Smooth muscle cell (in vitro differentiated cells): ENCODE measurements at regions not wholly inside any gene's neighbourhood (a gene's known extent, or its start where the extent isn't known, plus 50 kb on each side); places are given as distances from the start of the nearest gene placed in this dataset.
"Not testable (repeated sequence)": the region's sequence is repeated elsewhere in the genome, so short reads cannot be mapped to it uniquely, and the experiment has no call there.

ENCODE experiments used
- DNase-seq: peaks from one replicate; lab custom pipeline; 2025; ENCODE audit not compliant: unreplicated experiment; lab: John Stamatoyannopoulos, UW
- H2AFZ ChIP-seq: fragments of 200-600 bp; sonication (generic); 2 replicates; pipeline ENCODE4 v1.6.0; 2016; ENCODE audit warnings: antibody characterized with exemption, low read depth, mild to moderate bottlenecking
- H3F3A ChIP-seq: fragments of 200-600 bp; sonication (generic); 2 replicates; pipeline ENCODE4 v1.6.0; 2017; ENCODE audit warnings: antibody characterized with exemption, low read depth
- H3K27ac ChIP-seq: fragments of 200-600 bp; sonication (generic); 2 replicates; pipeline ENCODE4 v1.5.1; 2016; ENCODE audit warnings: low read depth, mild to moderate bottlenecking
- H3K27me3 ChIP-seq: fragments of 200-600 bp; sonication (generic); 2 replicates; pipeline ENCODE4 v1.6.1; 2016; ENCODE audit warnings: low read depth, mild to moderate bottlenecking
- H3K36me3 ChIP-seq: fragments of 200-600 bp; sonication (generic); 2 replicates; pipeline ENCODE4 v1.5.1; 2016; ENCODE audit warnings: low read depth
- H3K4me1 ChIP-seq: fragments of 200-600 bp; sonication (generic); 2 replicates; pipeline ENCODE4 v1.5.1; 2016; ENCODE audit warnings: low read depth
- H3K4me2 ChIP-seq: fragments of 200-600 bp; sonication (generic); 2 replicates; pipeline ENCODE4 v1.6.0; 2016; ENCODE audit warnings: mild to moderate bottlenecking
- H3K4me3 ChIP-seq: fragments of 200-600 bp; sonication (generic); 2 replicates; pipeline ENCODE4 v1.5.1; 2016; ENCODE audit warnings: mild to moderate bottlenecking
- H3K79me2 ChIP-seq: fragments of 200-600 bp; sonication (generic); 2 replicates; pipeline ENCODE4 v1.6.0; 2016; ENCODE audit warnings: low read depth, mild to moderate bottlenecking
- H3K9ac ChIP-seq: fragments of 200-600 bp; sonication (generic); 2 replicates; pipeline ENCODE4 v1.6.0; 2016; ENCODE audit warnings: low read depth
- H3K9me3 ChIP-seq: fragments of 200-600 bp; sonication (generic); replicated peaks from 2 replicates; pipeline ENCODE4 v1.5.1; 2016; ENCODE audit warnings: low read depth
- H4K20me1 ChIP-seq: fragments of 200-600 bp; sonication (generic); 2 replicates; pipeline ENCODE4 v1.6.0; 2016; ENCODE audit warnings: low read depth
- CTCF ChIP-seq: fragments of 200-600 bp; sonication (generic); IDR thresholded peaks from 2 replicates; pipeline ENCODE4 v1.5.1; 2017; ENCODE audit warnings: borderline replicate concordance, mild to moderate bottlenecking, antibody characterized with exemption; ENCODE audit not compliant: insufficient read depth, poor library complexity, severe bottlenecking
- WGBS: methylation state at CpG from one replicate; pipeline ENCODE4 v1.1.7; 2016; ENCODE audit warnings: low lambda C conversion rate; 5-methylcytosine and 5-hydroxymethylcytosine counted together

GRCh38 chr4:159927781-159928180 is 824.9 kb downstream of the RAPGEF2 start:
- Histone ChIP-seq H3K9me3 (no peaks in the 10 kb centered on the region), H3K36me3 (no peaks in the 10 kb centered on the region), H4K20me1 (no peaks in the 10 kb centered on the region), H3K27me3 (no peaks in the 10 kb centered on the region), H3K79me2 (no peaks in the 10 kb centered on the region), H3K4me1 (no peaks in the 10 kb centered on the region), H3K4me3 (no peak overlapping the region), H3K4me2 (no peak overlapping the region), H2AFZ (no peak overlapping the region), H3K9ac (no peak overlapping the region), H3F3A (no peaks in the 10 kb centered on the region), H3K27ac (no peak overlapping the region)
- no peak for DNase-seq
- WGBS, result 96% methylated on average over 6 of the region's 6 CpGs
- no peak for TF ChIP-seq CTCF

- not testable (repeated sequence) for H3K27me3 ChIP-seq, H3K4me1 ChIP-seq, H3F3A ChIP-seq, H2AFZ ChIP-seq, H3K79me2 ChIP-seq, H3K9me3 ChIP-seq, H3K4me2 ChIP-seq, H4K20me1 ChIP-seq, DNase-seq, H3K36me3 ChIP-seq, H3K9ac ChIP-seq, H3K27ac ChIP-seq, H3K4me3 ChIP-seq
- WGBS, result 98% methylated on average over 8 of the region's 8 CpGs
Observed at GRCh38 chr4:159934602-159935001, 831.7 kb downstream of the RAPGEF2 start.

GRCh38 chr4:159937595-159937994 is 834.7 kb downstream of the RAPGEF2 start:
- peaks cover 12% of the 10 kb centered on the region for H3K27me3 ChIP-seq
- H3K27ac ChIP-seq, result no peak overlapping the region
- WGBS, result 72% methylated on average over 3 of the region's 3 CpGs
- H3K4me2 ChIP-seq, result no peak overlapping the region
- no peaks in the 10 kb centered on the region for H3K9me3 ChIP-seq
- TF ChIP-seq CTCF, result no peak
- no peaks in the 10 kb centered on the region for H4K20me1 ChIP-seq
- no peak for DNase-seq
- H3K4me3 ChIP-seq, result no peak overlapping the region
- H3K4me1 ChIP-seq, result no peaks in the 10 kb centered on the region
- H3K9ac ChIP-seq, result no peak overlapping the region
- no peak overlapping the region for H2AFZ ChIP-seq
- H3K79me2 ChIP-seq, result no peaks in the 10 kb centered on the region
- no peaks in the 10 kb centered on the region for H3K36me3 ChIP-seq
- no peaks in the 10 kb centered on the region for H3F3A ChIP-seq

- H3K4me3 ChIP-seq, H3K4me2 ChIP-seq, H3K4me1 ChIP-seq, H4K20me1 ChIP-seq, H3K36me3 ChIP-seq, H3K9me3 ChIP-seq, H2AFZ ChIP-seq, H3K9ac ChIP-seq, H3K79me2 ChIP-seq, H3K27ac ChIP-seq, DNase-seq, H3F3A ChIP-seq: not testable (repeated sequence)
- 100% methylated on average over 8 of the region's 25 CpGs for WGBS
- H3K27me3 ChIP-seq, result peaks cover 30% of the 10 kb centered on the region
Observed at GRCh38 chr4:159939681-159940080, 836.8 kb downstream of the RAPGEF2 start.

GRCh38 chr4:159941076-159941475 is 838.2 kb downstream of the RAPGEF2 start:
- no peaks in the 10 kb centered on the region for H3K36me3 ChIP-seq
- no peak for TF ChIP-seq CTCF
- H3K4me2 ChIP-seq, result no peak overlapping the region
- H3K9ac ChIP-seq, result no peak overlapping the region
- no peak overlapping the region for H3K4me3 ChIP-seq
- H3K9me3 ChIP-seq, result no peaks in the 10 kb centered on the region
- H3K79me2 ChIP-seq, result no peaks in the 10 kb centered on the region
- no peak overlapping the region for H3K27ac ChIP-seq
- no peak for DNase-seq
- H2AFZ ChIP-seq, result no peak overlapping the region
- peaks cover 33% of the 10 kb centered on the region for H3K27me3 ChIP-seq
- no peaks in the 10 kb centered on the region for H3F3A ChIP-seq
- no peaks in the 10 kb centered on the region for H4K20me1 ChIP-seq
- 91% methylated on average over 3 of the region's 3 CpGs for whole genome bisulfite sequencing
- no peaks in the 10 kb centered on the region for H3K4me1 ChIP-seq
